ENCODE measurements at regions not wholly inside any gene's neighbourhood (a gene's known extent, or its start where the extent isn't known, plus 50 kb on each side); places are given as distances from the start of the nearest gene placed in this dataset.
"Not testable (repeated sequence)": the region's sequence is repeated elsewhere in the genome, so short reads cannot be mapped to it uniquely, and the experiment has no call there.

DNA sequence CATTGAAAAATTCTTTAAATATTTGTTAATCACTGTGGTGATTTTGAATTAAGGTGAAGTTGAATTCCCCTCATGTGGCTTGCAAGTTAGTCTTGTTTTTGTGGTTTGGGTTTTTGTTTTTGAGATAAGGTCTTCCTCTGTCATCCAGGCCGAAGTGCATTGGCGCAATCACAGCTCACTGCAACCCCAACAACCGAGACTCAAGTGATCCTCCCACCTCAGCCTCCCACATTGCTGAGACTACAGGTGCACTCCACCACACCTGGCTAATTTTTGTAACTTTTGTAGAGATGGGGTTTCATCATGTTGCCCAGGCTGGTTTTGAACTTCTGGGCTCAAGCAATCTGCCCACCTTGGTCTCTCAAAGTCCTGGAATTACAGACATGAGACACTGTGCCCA is 1691.1 kb downstream of the SPATA31A7 start:
- DNase-seq; intact Hi-C loops (cut with DNase I): not testable (repeated sequence)

GRCh38 chr9:62881811-62882210 is 1692.0 kb downstream of the SPATA31A7 start:
- intact Hi-C loops (cut with DNase I); H3K36me3 ChIP-seq (ENCODE audit: control insufficient read depth in 1 of 2, insufficient read depth in 2 of 2, low read length in 1 of 2); H3K27ac ChIP-seq (ENCODE audit: low read depth in 1 of 2, low read length in 2 of 2); DNase-seq; H3K27me3 ChIP-seq (ENCODE audit: control insufficient read depth in 1 of 2, insufficient read depth in 2 of 2, low read length in 1 of 2); H3K4me3 ChIP-seq (ENCODE audit: low read length in 2 of 2); H3K9me3 ChIP-seq (ENCODE audit: control insufficient read depth, low read length); ATAC-seq (ENCODE audit: low FRiP score); H3K4me1 ChIP-seq (ENCODE audit: control insufficient read depth in 1 of 2, insufficient read depth in 2 of 2, low read length in 2 of 2): not testable (repeated sequence)
- WGBS, 2 donors = 76 to 81% methylated on average over 8 of the region's 8 CpGs

More for the DNA sequence above, 1691.1 kb downstream of the SPATA31A7 start:
- not testable (repeated sequence) for H3K4me3 ChIP-seq (ENCODE audit: low read length in 2 of 2); H3K27me3 ChIP-seq (ENCODE audit: control insufficient read depth in 1 of 2, insufficient read depth in 2 of 2, low read length in 1 of 2); H3K36me3 ChIP-seq (ENCODE audit: control insufficient read depth in 1 of 2, insufficient read depth in 2 of 2, low read length in 1 of 2); H3K4me1 ChIP-seq (ENCODE audit: control insufficient read depth in 1 of 2, insufficient read depth in 2 of 2, low read length in 2 of 2); ATAC-seq (ENCODE audit: low FRiP score); H3K27ac ChIP-seq (ENCODE audit: low read depth in 1 of 2, low read length in 2 of 2); H3K9me3 ChIP-seq (ENCODE audit: control insufficient read depth, low read length)
- 86 to 87% methylated on average over 3 of the region's 3 CpGs for WGBS, 2 donors

DNA sequence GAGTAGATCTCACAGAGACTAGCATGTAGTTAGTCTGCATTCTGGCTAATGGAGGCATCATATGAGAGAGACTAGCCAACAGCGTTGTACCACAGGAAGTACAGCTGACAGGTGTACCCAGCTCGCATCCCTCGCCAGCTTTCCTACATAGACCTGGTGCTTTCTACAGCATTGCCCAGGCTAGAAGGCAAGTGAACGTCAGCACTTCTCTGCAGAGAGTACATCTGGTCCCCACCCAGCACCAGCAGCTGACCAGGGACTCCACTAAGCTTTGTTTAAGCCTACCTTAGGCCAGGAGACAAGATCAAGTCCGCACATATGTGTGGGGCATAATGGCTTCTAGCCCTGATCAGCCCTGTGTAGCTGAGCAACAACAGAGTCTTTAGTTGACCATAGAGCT is 1692.9 kb downstream of the SPATA31A7 start:
- DNase-seq; H3K27ac ChIP-seq (ENCODE audit: low read depth in 1 of 2, low read length in 2 of 2); H3K4me3 ChIP-seq (ENCODE audit: low read length in 2 of 2); intact Hi-C loops (cut with DNase I); H3K36me3 ChIP-seq (ENCODE audit: control insufficient read depth in 1 of 2, insufficient read depth in 2 of 2, low read length in 1 of 2); ATAC-seq (ENCODE audit: low FRiP score); H3K9me3 ChIP-seq (ENCODE audit: control insufficient read depth, low read length); H3K4me1 ChIP-seq (ENCODE audit: control insufficient read depth in 1 of 2, insufficient read depth in 2 of 2, low read length in 2 of 2); H3K27me3 ChIP-seq (ENCODE audit: control insufficient read depth in 1 of 2, insufficient read depth in 2 of 2, low read length in 1 of 2): not testable (repeated sequence)
- 63 to 78% methylated on average over 5 of the region's 5 CpGs for WGBS, 2 donors

DNA sequence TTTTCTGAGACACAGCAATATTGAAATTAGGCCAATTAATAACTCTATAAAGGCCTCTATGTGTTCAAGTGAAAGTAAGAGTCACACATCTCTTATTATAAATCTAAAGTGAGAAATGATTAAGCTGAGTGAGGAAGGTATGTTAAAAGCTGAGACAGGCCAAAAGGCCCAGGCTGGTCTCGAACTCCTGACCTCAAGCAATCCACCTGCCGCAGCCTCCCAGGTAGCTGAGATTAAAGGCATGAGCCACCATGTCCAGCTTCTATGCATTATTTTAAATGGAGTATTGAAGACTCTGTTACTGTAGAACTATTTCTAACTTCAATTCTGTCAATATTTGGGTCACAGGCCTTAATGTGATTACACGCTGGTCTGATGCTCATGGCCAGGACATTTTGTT is 1706.9 kb downstream of the SPATA31A7 start:
- 97% methylated on average over 2 of the region's 3 CpGs for WGBS, 2 donors
- intact Hi-C loops (cut with DNase I); H3K9me3 ChIP-seq (ENCODE audit: control insufficient read depth, low read length); H3K36me3 ChIP-seq (ENCODE audit: control insufficient read depth in 1 of 2, insufficient read depth in 2 of 2, low read length in 1 of 2); H3K4me1 ChIP-seq (ENCODE audit: control insufficient read depth in 1 of 2, insufficient read depth in 2 of 2, low read length in 2 of 2); ATAC-seq (ENCODE audit: low FRiP score); DNase-seq; H3K4me3 ChIP-seq (ENCODE audit: low read length in 2 of 2); H3K27me3 ChIP-seq (ENCODE audit: control insufficient read depth in 1 of 2, insufficient read depth in 2 of 2, low read length in 1 of 2); H3K27ac ChIP-seq (ENCODE audit: low read depth in 1 of 2, low read length in 2 of 2): not testable (repeated sequence)

GRCh38 chr9:62897411-62898225 is 1707.8 kb downstream of the SPATA31A7 start:
- H3K27me3 ChIP-seq (ENCODE audit: control insufficient read depth in 1 of 2, insufficient read depth in 2 of 2, low read length in 1 of 2); ATAC-seq (ENCODE audit: low FRiP score); H3K4me1 ChIP-seq (ENCODE audit: control insufficient read depth in 1 of 2, insufficient read depth in 2 of 2, low read length in 2 of 2); H3K27ac ChIP-seq (ENCODE audit: low read depth in 1 of 2, low read length in 2 of 2); H3K4me3 ChIP-seq (ENCODE audit: low read length in 2 of 2); H3K36me3 ChIP-seq (ENCODE audit: control insufficient read depth in 1 of 2, insufficient read depth in 2 of 2, low read length in 1 of 2); intact Hi-C loops (cut with DNase I); H3K9me3 ChIP-seq (ENCODE audit: control insufficient read depth, low read length): not testable (repeated sequence)
- 1 to 3% methylated on average over 22 to 48 of the region's 48 CpGs for WGBS, 2 donors
- peak in 1 of 2 donors; percentile 69 for DNase-seq

GRCh38 chr9:62899666-62900065 is 1709.8 kb downstream of the SPATA31A7 start:
- H3K27me3 ChIP-seq (ENCODE audit: control insufficient read depth in 1 of 2, insufficient read depth in 2 of 2, low read length in 1 of 2); ATAC-seq (ENCODE audit: low FRiP score); H3K4me1 ChIP-seq (ENCODE audit: control insufficient read depth in 1 of 2, insufficient read depth in 2 of 2, low read length in 2 of 2); H3K9me3 ChIP-seq (ENCODE audit: control insufficient read depth, low read length); intact Hi-C loops (cut with DNase I); DNase-seq; H3K4me3 ChIP-seq (ENCODE audit: low read length in 2 of 2); H3K27ac ChIP-seq (ENCODE audit: low read depth in 1 of 2, low read length in 2 of 2); H3K36me3 ChIP-seq (ENCODE audit: control insufficient read depth in 1 of 2, insufficient read depth in 2 of 2, low read length in 1 of 2): not testable (repeated sequence)
- WGBS, 2 donors = 91 to 98% methylated on average over 2 to 3 of the region's 4 CpGs

GRCh38 chr9:62904061-62904460 is 1714.2 kb downstream of the SPATA31A7 start:
- ATAC-seq (ENCODE audit: low FRiP score); H3K27ac ChIP-seq (ENCODE audit: low read depth in 1 of 2, low read length in 2 of 2); H3K4me3 ChIP-seq (ENCODE audit: low read length in 2 of 2); H3K9me3 ChIP-seq (ENCODE audit: control insufficient read depth, low read length); intact Hi-C loops (cut with DNase I); H3K36me3 ChIP-seq (ENCODE audit: control insufficient read depth in 1 of 2, insufficient read depth in 2 of 2, low read length in 1 of 2); H3K27me3 ChIP-seq (ENCODE audit: control insufficient read depth in 1 of 2, insufficient read depth in 2 of 2, low read length in 1 of 2); H3K4me1 ChIP-seq (ENCODE audit: control insufficient read depth in 1 of 2, insufficient read depth in 2 of 2, low read length in 2 of 2): not testable (repeated sequence)
- WGBS, 2 donors = 90 to 93% methylated on average over 3 of the region's 3 CpGs
- peak in 1 of 2 donors; percentile 34 for DNase-seq

DNA sequence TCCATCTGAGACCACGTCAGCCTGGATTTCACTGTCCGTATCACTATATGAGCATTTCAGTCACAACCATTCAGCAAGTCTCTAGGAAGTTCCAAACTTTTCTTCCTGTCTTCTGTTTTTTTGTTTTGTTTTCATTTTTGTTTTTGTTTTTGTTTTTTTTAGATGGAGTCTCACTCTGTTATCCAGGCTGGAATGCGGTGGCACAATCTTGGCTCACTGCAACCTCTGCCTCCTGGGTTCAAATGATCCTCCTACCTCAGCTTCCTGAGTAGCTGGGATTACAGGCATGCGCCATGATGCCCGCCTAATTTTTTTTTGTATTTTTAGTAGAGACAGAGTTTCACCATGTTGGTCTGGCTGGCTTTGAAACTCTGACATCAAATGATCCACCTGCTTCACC is 1715.9 kb downstream of the SPATA31A7 start:
- H3K4me1 ChIP-seq (ENCODE audit: control insufficient read depth in 1 of 2, insufficient read depth in 2 of 2, low read length in 2 of 2); H3K9me3 ChIP-seq (ENCODE audit: control insufficient read depth, low read length); ATAC-seq (ENCODE audit: low FRiP score); H3K27me3 ChIP-seq (ENCODE audit: control insufficient read depth in 1 of 2, insufficient read depth in 2 of 2, low read length in 1 of 2); H3K27ac ChIP-seq (ENCODE audit: low read depth in 1 of 2, low read length in 2 of 2); H3K4me3 ChIP-seq (ENCODE audit: low read length in 2 of 2); intact Hi-C loops (cut with DNase I); H3K36me3 ChIP-seq (ENCODE audit: control insufficient read depth in 1 of 2, insufficient read depth in 2 of 2, low read length in 1 of 2): not testable (repeated sequence)
- WGBS, 2 donors = 70 to 96% methylated on average over 1 to 2 of the region's 5 CpGs
- DNase-seq = peak in 1 of 2 donors; percentile 41

GRCh38 chr9:62907866-62908265 is 1718.0 kb downstream of the SPATA31A7 start:
- H3K4me3 ChIP-seq (ENCODE audit: low read length in 2 of 2); H3K9me3 ChIP-seq (ENCODE audit: control insufficient read depth, low read length); H3K36me3 ChIP-seq (ENCODE audit: control insufficient read depth in 1 of 2, insufficient read depth in 2 of 2, low read length in 1 of 2); intact Hi-C loops (cut with DNase I); H3K4me1 ChIP-seq (ENCODE audit: control insufficient read depth in 1 of 2, insufficient read depth in 2 of 2, low read length in 2 of 2); ATAC-seq (ENCODE audit: low FRiP score); H3K27ac ChIP-seq (ENCODE audit: low read depth in 1 of 2, low read length in 2 of 2); H3K27me3 ChIP-seq (ENCODE audit: control insufficient read depth in 1 of 2, insufficient read depth in 2 of 2, low read length in 1 of 2): not testable (repeated sequence)
- DNase-seq = peak; percentile 25 to 39
- 73 to 80% methylated on average over 5 to 8 of the region's 11 CpGs for WGBS, 2 donors

All from aorta (tissue), 5 donors.